ENCODE measurements at regions not wholly inside any gene's neighbourhood (a gene's known extent, or its start where the extent isn't known, plus 50 kb on each side); places are given as distances from the start of the nearest gene placed in this dataset.

GRCh38 chr22:26732284-26732683, 74.9 kb downstream of the MIAT start:
- DNase-seq (ENCODE audit: low spot score), result no peak

DNA sequence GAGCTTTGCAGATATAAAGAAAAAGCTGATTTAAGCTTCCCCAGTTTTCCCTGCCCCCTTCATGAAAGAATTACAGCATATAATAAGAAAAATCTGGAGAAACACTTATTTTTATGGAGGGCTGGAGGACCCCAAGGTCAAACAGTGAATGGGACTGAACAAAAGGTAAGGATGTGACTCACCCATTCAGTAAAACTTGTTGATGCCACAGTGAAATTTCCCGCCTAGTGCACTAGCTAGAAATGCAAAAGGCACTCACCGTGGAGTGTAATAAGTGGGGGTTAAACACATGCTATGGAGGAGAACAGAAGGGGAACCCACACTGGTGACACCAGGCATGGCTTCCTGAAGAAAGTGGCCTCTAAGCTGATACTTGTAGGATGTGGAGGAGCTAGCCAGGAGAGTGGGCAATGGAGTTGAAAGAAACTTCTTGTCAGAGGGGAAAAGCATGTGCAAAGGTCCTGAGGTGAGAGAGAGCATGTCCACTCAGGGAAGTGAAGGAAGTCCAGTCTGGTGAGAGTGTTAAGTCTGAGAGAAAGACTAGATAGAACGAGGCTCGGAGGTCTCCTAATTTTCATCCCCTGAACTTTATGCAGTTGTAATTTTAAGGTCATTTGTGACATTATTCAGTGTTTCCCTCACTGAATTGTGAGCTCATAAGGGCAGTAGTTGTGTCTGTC, 77.1 kb downstream of the MIAT start:
- DNase-seq (ENCODE audit: low spot score), result no peak

GRCh38 chr22:26735019-26735409, 77.6 kb downstream of the MIAT start:
- no peak for DNase-seq (ENCODE audit: low spot score)

- no peak for DNase-seq (ENCODE audit: low spot score)
Measured at GRCh38 chr22:26737262-26737661, 79.9 kb downstream of the MIAT start.

- no peak for DNase-seq (ENCODE audit: low spot score)
Measured at GRCh38 chr22:26740253-26740652, 82.9 kb downstream of the MIAT start.

DNA sequence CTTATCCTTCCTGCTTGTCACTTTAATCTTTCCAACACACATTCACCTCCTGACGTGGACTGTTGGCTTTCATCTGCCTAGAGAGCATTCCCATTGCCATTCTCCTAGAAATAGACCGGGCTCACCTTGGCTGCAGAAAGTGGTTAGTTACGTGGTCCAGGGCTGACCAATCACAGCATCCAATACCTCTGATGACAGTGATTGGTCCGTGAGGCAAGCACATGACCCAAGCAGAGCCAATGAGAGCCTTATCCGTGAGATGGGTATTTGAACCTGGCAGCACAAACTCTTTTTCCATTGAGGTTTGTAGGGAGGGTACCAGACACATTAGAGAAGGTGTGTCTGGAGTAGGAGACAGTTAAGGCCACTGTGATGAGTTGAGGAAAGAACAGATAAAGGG, 85.8 kb downstream of the MIAT start:
- DNase-seq (ENCODE audit: low spot score), result no peak

DNA sequence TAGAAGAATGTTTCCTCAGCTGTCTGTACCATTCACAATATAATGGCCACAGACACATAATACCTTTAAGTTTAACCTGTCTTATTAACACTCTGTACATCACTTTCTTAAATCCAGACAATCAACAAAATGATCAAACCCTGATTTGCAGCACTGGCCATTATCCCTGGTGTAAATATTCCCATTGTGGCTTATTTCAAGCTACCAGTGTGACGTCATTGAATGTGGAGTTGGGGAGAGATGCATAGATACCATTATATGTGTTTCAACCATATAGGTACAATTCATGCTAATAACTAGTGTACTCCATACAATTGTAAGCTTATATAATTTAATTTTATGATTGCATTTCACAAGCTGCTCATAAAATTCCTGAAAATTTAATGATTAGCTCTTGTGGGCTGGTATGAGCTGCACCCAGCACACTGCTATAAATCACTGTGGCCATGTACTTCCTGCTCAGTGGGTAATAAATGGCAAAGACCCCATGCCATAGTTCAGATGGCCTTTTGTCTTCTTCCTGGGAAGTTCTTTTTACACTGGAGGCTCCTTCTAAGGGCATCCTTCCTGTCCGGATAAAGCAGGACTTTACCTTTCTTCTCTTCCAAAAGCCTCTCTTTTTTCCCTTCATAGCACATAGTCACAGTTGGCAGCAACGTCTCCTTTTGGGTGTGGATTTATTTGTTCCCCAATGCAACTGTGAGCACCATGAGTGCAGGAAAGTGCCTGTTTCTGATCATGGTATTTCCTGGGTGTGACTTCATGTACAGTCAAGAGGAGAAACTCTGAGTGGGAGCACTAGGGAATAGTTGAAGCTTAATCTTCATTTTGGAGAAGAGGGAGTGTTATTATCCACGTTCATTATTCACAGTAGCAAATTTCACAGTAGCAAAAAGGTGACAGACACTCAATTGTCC, 87.8 kb downstream of the MIAT start:
- no peak for DNase-seq (ENCODE audit: low spot score)

GRCh38 chr22:26746311-26746710, 88.9 kb downstream of the MIAT start:
- DNase-seq (ENCODE audit: low spot score), result no peak

DNA sequence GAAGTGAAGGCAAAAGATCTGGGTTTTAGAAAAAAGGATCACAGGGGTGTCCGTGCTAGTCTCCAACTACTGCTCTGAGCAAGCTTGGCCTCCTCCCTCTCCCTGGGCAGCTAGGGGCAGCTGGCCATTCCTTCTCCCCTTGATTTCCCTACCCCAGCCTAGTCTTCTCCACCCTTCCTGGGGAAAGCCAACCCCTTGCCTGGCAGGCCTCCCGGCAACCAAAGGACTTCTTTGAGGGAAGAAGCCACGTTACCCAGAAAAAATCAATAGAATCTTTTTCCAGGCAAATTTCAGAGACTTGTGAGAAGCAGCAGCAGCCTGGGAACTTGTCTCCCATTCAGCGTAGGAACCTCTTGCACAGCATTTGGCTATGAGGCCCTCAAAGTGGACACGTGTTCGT, 91.5 kb downstream of the MIAT start:
- peak; percentile 71 for DNase-seq (ENCODE audit: low spot score)

DNA sequence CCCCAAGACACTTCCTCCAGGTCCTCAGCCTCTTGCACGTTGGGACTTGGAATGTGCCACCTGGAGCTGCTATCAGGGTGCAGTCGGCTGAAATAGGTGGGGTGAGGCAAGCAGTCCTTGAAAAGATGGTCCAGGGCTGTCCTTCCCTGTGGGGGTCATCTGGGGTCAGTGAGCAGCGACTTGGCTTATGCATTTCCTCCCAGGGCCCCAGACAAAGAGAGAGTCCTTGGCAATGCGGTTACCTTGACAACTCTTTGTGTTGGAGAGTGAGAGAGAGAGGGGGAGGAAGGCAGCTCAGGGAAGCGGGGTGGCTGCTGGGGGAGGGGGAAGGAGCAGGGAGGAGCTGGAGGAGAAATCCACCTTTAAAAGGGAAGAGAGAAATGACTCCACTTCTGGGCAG, 93.8 kb downstream of the MIAT start:
- peak; percentile 71 for DNase-seq (ENCODE audit: low spot score)

- DNase-seq (ENCODE audit: low spot score), result no peak
Measured at GRCh38 chr22:26753125-26753862, 95.9 kb downstream of the MIAT start.

GRCh38 chr22:26756675-26757293, 99.4 kb downstream of the MIAT start:
- DNase-seq (ENCODE audit: low spot score), result peak; percentile 76

DNA sequence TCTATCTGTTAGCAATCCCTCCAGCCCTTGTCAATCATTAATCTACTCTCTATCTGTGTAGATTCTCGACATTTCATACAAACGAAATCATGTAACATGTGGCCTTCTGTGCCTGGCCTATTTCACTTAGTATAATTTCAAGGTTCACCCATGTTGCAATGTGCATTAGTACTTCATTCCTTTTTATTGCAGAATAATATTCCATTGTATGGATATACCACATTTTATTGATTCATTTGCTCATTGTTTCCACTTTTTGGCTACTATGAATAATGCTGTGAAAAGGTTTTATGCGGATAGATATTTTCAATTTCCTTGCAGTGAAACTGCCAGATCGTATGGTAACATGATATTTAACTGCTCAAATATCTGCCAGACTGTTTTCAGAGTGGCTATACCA, 100.1 kb downstream of the MIAT start:
- no peak for DNase-seq (ENCODE audit: low spot score)

DNA sequence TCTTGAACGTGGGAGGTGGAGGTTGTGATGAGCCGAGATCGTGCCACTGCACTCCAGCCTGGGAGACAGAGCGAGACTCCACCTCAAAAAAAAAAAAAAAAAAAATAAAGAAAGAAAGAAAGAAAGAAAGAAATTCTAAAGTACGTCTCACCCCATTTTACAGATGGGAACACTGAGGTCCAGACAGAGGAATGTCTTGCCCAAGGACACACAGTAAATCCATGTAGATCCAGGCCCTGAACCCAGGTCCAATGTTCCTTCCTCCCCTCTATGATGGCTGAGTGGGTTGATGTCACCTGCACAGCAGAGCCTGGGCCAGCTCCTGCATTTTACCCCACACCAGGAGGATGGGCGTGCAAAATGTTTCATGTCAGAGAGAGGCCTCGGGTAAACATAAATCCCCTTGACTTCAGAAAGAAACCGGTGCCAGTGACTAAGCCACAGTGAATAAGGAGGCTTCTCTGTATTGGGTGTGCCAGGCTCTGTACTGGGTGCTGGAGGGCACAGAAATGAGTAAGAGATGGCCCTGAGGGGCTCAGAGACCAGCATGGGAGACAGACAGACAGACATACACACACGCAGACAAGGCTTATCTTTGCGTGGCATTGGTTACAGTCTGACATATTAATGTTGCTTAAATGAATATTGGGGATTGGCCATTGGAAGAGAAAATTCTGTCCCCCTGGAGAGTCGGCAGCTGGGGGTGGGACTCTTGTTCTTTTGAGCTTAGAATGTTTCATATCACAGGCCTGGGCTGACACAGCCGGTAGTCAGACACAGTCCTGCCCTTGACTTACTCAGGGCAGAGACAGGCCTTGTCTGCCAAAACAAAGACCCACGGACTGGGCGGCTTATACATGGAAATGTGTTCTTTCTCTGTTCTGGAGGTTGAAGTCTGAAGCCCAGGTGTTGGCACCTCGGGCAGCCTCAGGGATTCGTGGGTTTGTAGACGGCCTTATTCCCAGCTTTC, 105.4 kb downstream of the MIAT start:
- DNase-seq (ENCODE audit: low spot score), result no peak

- peak; percentile 36 for DNase-seq (ENCODE audit: low spot score)
Measured at GRCh38 chr22:26763633-26764361, 106.4 kb downstream of the MIAT start.

- DNase-seq (ENCODE audit: low spot score), result no peak
Measured at GRCh38 chr22:26766510-26767350, 109.3 kb downstream of the MIAT start.

GRCh38 chr22:26767351-26768155, 110.2 kb downstream of the MIAT start:
- DNase-seq (ENCODE audit: low spot score), result peak; percentile 25

DNA sequence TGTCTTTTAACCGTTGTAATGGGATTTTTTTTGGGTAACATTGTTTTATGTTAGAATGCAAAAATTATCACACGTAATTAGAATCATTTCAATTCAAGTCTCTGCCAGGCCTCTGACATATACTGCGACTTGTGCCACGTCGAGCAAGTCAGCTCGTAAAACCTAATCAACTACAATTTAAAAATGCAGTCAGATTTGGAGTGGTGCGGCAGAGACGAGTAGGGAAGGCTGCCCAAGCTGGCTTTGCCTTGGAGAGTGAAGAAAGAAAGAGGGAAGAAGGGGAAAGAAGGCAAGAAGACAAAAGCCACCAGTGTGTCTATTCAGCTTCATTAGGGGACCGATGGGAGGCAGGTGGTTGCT, 110.7 kb downstream of the MIAT start:
- no peak for DNase-seq (ENCODE audit: low spot score)

DNA sequence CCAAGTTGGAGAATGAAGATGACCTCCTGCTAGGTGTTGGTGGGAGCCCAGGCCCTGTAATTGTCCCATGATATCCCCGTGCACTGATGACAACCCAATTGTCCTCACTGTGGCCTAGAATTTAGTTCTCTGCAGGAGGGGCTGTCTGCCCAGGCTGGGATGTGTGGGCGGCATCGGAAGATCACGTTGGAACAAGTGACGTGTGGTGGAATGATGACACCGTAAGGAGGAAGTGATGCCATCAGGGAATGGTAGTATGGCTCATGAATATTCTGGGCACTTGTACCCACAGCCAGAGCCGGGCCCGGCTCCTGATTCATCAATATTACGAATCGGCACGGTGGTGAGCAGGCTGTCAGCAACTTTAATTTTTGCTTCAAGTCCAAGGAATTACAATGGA, 111.6 kb downstream of the MIAT start:
- no peak for DNase-seq (ENCODE audit: low spot score)
